GM13977 (cell line): ENCODE measurements at regions not wholly inside any gene's neighbourhood (a gene's known extent, or its start where the extent isn't known, plus 50 kb on each side); places are given as distances from the start of the nearest gene placed in this dataset.

Experiments used
- DNase-seq: peaks from one replicate; pipeline ENCODE4 v3.0.0; 2012; ENCODE audit warnings: low spot score
- in situ Hi-C: fragments of 300-500 bp; cut with MboI; formaldehyde crosslinking; loops from one replicate; pipeline ENCODE4 v1.12.0; 2022; ENCODE audit warnings: low sequenced_read_pairs, low pct_unique_long_range_greater_than_20kb, mixed read lengths, inconsistent platforms; ENCODE audit not compliant: unreplicated experiment
- TF ChIP-seq, protein P1 (sequence below): IDR thresholded peaks from 2 replicates; pipeline ENCODE4 v1.5.1; 2012; ENCODE audit warnings: mild to moderate bottlenecking, control low read depth; ENCODE audit not compliant: insufficient read depth; ENCODE audit errors: extremely low read depth, missing control alignments

DNA sequence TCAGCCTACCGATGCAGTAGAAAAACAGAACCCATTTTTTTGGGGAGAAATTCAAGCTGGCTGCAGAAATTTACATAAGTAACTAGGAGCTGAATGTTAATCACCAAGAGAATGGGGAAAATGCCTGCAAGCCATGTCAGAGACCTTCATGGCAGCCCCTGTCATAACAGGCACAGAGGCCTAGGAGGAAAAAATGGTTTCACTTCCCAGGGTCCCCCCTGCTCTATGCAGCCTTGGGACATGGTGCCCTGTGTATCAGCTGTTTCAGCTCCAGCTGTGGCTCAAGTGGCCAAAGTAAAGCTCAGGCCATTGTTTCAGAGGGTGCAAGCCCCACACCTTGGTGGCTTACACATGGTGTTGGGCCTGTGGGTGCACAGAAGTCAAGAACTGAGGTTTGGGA lies 842.5 kb downstream of the FLRT2 start:
- in situ Hi-C loops, result no loop called here
- TF ChIP-seq, protein P1, sequence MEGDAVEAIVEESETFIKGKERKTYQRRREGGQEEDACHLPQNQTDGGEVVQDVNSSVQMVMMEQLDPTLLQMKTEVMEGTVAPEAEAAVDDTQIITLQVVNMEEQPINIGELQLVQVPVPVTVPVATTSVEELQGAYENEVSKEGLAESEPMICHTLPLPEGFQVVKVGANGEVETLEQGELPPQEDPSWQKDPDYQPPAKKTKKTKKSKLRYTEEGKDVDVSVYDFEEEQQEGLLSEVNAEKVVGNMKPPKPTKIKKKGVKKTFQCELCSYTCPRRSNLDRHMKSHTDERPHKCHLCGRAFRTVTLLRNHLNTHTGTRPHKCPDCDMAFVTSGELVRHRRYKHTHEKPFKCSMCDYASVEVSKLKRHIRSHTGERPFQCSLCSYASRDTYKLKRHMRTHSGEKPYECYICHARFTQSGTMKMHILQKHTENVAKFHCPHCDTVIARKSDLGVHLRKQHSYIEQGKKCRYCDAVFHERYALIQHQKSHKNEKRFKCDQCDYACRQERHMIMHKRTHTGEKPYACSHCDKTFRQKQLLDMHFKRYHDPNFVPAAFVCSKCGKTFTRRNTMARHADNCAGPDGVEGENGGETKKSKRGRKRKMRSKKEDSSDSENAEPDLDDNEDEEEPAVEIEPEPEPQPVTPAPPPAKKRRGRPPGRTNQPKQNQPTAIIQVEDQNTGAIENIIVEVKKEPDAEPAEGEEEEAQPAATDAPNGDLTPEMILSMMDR, result no peak
- no peak for DNase-seq

DNA sequence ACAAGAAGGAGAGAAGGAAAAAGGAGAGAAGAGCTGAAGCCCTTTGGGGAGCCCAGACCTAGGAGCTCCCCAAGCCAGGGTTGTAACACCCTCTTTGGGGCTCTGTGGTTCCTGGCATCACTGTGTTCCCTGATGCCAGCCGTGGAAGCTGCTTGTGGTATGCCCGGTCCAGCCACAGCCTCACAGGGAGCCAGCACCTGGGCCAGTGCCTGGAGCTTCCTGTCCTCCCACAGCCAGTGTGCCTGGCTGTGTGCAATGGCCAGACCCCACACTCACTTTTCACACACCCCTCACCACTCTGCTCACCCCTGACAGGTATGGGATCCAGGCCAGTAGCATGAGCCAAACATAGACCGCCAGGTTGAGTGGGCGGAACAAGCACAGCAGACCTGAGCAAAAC lies 834.7 kb downstream of the FLRT2 start:
- in situ Hi-C loops, result no loop called here
- no peak for DNase-seq
- TF ChIP-seq, protein P1, result no peak

GRCh38 chr14:86363576-86363975 lies 833.6 kb downstream of the FLRT2 start:
- in situ Hi-C loops, result no loop called here

DNA sequence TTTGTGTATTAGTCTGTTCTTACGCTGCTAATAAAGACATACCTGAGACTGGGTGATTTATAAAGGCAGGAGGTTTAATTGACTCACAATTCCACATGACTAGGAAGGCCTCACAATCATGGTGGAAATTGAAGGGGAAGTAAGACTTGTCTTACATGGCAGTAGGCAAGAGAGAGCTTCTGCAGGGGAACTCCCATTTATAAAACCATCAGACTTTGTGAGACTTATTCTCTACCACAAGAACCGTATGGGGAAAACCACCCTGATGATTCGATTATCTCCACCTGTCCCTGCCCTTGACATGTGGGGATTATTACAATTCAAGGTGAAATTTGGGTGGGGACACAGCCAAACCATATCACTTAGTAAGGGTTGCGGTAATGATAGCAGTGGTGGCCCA lies 833.1 kb downstream of the FLRT2 start:
- DNase-seq, result no peak
- TF ChIP-seq, protein P1, result no peak
- in situ Hi-C loops, result no loop called here

More at GRCh38 chr14:86363576-86363975, 833.6 kb downstream of the FLRT2 start:
- TF ChIP-seq, protein P1, result no peak
- no peak for DNase-seq

DNA sequence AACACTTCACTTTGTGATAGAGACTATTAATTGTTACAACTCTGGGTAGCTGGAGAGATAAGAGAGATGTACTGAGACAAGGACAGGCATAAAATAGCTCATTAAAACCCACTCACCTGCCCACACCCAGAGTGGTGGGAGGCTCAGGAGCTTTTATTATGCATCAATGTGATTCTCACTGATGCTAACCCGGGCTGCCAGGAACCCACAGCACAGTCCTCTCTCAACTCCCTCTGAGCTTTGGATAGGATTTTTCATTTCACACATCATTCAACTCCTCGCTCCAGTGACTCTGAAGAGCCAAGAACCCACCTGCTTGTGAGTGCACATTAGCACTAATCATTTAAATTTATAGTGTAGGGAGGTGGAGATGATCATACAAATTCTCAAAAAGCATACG lies 827.9 kb downstream of the FLRT2 start:
- TF ChIP-seq, protein P1, result no peak
- no peak for DNase-seq
- in situ Hi-C loops, result no loop called here

- in situ Hi-C loops, result no loop called here
- DNase-seq, result no peak
- TF ChIP-seq, protein P1, result no peak
Measured at GRCh38 chr14:86357119-86357518, 827.2 kb downstream of the FLRT2 start.
